AG04450 (cell line): ENCODE measurements at regions not wholly inside any gene's neighbourhood (a gene's known extent, or its start where the extent isn't known, plus 50 kb on each side); places are given as distances from the start of the nearest gene placed in this dataset.

Source experiments
- CTCF ChIA-PET: fragments of 300-600, 350-600 bp; formaldehyde crosslinking; extraction: SDS; loops from one replicate; lab custom pipeline; 2022; ENCODE audit warnings: antibody characterized with exemption, inconsistent platforms; lab: Charles Lee
- POLR2A ChIA-PET: fragments of 350-600 bp; formaldehyde crosslinking; extraction: SDS; loops from one replicate; lab custom pipeline; 2021; ENCODE audit warnings: antibody characterized with exemption, inconsistent platforms; lab: Yijun Ruan, JAX
- DNase-seq: peaks from one replicate; pipeline ENCODE4 v3.0.0-alpha.2; 2011; ENCODE audit warnings: low read depth, low spot score
- H3K27ac ChIP-seq: one replicate; pipeline ENCODE4 v1.5.1; 2012; ENCODE audit warnings: low read depth, low read length, control low read depth
- H3K27me3 ChIP-seq: one replicate; pipeline ENCODE4 v1.6.0; 2012; ENCODE audit warnings: low read length; ENCODE audit not compliant: control insufficient read depth, insufficient read depth
- H3K4me3 ChIP-seq: 2 replicates; pipeline ENCODE4 v1.5.1; 2011; ENCODE audit warnings: mild to moderate bottlenecking, low read depth, low read length, control low read depth
- H3K9me3 ChIP-seq: 2 replicates; pipeline ENCODE4 v1.5.1; 2012; ENCODE audit warnings: low read length; ENCODE audit not compliant: control insufficient read depth, insufficient read depth
- TF ChIP-seq, protein P1 (sequence below): IDR thresholded peaks from 2 replicates; pipeline ENCODE4 v1.5.1; 2011; ENCODE audit warnings: low read depth, low read length, control low read depth, inconsistent platforms

DNA sequence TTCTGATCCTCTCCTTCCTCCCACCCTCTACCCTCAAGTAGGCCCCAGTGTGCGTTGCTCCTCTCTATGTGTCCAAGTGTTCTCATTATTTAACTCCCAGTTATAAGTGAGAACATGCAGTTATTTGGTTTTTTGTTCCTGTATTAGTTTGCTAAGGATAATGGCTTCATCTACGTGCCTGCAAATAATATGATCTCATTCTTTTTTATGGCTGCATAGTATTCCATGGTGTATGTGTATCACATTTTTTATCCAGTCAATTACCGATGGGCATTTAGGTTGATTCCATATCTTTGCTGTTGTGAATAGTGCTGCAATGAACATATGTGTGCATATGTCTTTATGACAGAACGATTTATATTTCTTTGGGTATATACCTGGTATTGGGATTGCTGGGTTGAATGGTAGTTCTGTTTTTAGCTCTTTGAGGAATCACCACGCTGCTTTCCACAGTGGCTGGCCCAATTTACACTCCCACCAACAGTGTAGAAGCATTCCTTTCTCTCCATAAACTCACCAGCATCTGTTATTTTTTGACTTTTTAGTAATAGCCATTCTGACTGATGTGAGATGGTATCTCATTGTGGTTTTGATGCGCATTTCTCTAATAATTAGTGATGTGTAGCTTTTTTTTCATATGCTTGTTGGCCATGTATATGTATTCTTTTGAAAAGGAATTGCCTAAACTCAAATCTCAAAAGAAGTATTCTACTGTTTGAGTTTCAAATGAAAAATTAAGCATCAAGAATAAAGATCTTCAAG lies 116.9 kb downstream of the ETS2 start:
- Histone ChIP-seq H3K27ac (no peak overlapping the region), H3K27me3 (no peaks in the 10 kb centered on the region), H3K9me3 (peaks cover 7% of the 10 kb centered on the region; the same call in 1 of the 2 replicates), H3K4me3 (no peak overlapping the region)
- TF ChIP-seq, protein P1, sequence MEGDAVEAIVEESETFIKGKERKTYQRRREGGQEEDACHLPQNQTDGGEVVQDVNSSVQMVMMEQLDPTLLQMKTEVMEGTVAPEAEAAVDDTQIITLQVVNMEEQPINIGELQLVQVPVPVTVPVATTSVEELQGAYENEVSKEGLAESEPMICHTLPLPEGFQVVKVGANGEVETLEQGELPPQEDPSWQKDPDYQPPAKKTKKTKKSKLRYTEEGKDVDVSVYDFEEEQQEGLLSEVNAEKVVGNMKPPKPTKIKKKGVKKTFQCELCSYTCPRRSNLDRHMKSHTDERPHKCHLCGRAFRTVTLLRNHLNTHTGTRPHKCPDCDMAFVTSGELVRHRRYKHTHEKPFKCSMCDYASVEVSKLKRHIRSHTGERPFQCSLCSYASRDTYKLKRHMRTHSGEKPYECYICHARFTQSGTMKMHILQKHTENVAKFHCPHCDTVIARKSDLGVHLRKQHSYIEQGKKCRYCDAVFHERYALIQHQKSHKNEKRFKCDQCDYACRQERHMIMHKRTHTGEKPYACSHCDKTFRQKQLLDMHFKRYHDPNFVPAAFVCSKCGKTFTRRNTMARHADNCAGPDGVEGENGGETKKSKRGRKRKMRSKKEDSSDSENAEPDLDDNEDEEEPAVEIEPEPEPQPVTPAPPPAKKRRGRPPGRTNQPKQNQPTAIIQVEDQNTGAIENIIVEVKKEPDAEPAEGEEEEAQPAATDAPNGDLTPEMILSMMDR, result no peak
- ChIA-PET CTCF (no interaction called here), POLR2A (no interaction called here)
- DNase-seq, result no peak

DNA sequence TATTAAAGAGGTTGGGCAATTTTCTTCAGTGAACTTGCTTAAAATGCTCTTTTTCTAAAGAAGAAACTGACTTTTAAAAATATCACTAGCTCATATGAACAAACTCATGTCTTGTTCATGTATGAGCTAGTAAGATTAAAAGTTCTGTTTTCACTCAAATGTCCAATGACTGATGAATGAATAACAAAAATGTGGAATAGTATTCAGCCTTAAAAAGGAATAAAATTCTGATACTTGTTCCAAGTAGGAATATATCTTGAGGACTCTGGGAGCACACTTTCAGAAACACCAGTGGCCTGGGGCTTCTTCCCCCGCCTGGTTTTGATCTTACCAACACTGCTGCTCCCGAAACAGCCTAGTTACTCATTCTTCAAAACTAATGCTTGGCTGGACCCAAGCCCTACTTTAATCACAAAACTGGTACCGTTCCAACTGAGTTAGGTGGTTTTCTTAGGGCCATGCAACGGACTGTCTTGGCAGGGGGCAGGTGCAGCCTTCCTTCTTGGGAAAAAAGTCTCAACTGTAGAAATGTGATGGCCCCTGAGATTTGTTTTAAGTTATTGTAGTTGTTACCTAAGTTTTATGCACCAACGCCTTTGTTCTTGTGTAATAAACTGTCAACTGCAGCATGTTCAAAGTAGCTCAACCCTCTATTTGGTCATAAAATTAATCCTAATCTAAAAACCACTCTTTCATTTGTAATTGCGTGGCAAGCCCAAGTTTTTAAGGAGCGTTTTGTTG lies 116.0 kb downstream of the ETS2 start:
- H3K4me3 ChIP-seq, result no peak overlapping the region
- ChIA-PET CTCF (interaction anchor here (0.6 to 1.3 kb wide), 2 partner anchors 216 to 1767 kb away, joined by 3 to 4 read pairs; no protein-coding TSS in a partner anchor), POLR2A (no interaction called here)
- no peak for DNase-seq
- TF ChIP-seq, protein P1, result no peak
- H3K27me3 ChIP-seq, result peaks cover 2% of the 10 kb centered on the region
- H3K9me3 ChIP-seq, result peaks cover 1% of the 10 kb centered on the region; the same call in 1 of the 2 replicates
- H3K27ac ChIP-seq, result no peak overlapping the region

DNA sequence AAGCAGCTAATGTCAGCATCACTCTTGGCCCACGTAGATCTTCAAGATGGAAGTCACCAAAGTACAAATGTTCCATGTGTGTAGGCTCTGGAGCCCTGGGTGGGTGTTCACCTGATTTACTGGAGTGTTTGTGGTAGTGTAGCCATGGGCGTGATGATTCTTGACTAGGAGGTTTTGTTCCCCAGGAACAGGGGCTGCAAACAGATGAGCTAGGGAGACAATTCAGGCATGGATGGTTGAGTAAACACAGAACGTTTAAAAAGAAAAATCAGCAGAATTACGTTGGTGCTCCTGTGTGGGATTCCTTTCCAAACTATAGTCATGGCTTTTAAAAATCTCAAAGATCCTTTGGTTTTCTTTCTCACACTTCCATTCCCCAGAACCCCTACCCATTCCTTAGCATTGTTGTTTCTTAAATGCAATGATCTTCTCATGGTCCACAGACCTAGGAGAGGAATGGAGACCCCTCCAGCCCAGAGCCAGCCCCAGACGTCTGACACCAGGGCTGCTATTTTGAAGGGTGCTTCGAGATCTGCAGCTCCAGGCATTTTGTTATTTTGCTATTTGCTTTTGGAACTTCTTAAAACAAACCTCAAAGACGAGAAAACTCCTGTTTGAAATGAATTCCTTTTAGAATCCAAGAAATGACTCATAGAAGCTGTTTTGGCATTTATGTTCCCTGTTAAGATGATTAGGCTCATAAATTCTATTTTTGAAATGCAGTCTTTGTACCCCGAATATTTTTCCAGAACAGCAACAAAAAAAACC lies 115.1 kb downstream of the ETS2 start:
- Histone ChIP-seq H3K27me3 (peaks cover 6% of the 10 kb centered on the region), H3K27ac (peak overlapping the region; percentile 68), H3K9me3 (no peaks in the 10 kb centered on the region), H3K4me3 (no peak overlapping the region; the same call in 1 of the 2 replicates)
- peak; percentile 34 for DNase-seq
- ChIA-PET CTCF (interaction anchor here (0.6 to 1.3 kb wide), 3 partner anchors 33 to 1766 kb away, joined by 3 to 6 read pairs (median 4); no protein-coding TSS in a partner anchor), POLR2A (interaction anchor here (0.6 to 1.0 kb wide), 4 partner anchors 64 to 467 kb away, joined by 3 to 8 read pairs (median 5); no protein-coding TSS in a partner anchor)
- TF ChIP-seq, protein P1, result no peak

DNA sequence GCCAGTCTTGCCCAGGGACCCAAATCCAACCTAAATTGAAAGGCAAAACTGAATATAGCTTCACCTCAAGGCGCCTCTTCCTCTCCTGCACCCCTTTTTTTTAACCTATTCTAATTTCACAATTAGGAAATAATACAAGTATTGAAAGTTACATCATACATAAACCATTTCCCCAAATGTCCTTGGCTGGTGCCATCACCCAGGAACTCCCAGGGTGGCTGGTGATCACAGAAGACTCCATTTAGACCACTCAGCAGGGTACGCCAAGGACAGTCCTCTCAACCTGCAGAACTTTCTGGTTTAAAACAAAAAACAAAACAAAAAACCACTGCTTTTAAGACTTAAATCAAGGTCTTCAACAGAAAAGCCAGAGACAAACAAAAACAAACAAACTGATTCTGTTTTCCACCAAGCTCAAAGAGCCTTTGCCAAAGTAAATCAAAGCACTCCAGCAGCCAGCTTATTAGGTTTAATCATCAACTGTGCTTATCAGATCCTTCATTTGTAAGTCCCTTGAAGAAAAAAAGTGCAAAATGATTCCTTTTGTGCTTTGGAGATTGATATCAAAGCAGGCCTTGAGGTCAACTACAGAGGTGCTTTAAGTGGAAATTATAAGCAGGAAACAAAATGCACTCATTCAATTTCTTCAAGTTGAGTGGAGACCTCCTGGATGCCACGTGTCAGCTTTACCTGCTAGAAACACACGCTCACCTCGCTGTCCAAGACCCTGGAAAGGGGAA lies 113.0 kb downstream of the ETS2 start:
- no peak for DNase-seq
- CTCF ChIA-PET, result no interaction called here

More for the DNA sequence above, 113.0 kb downstream of the ETS2 start:
- no peaks in the 10 kb centered on the region for H3K9me3 ChIP-seq
- POLR2A ChIA-PET, result no interaction called here
- TF ChIP-seq, protein P1, result no peak
- peaks cover 6% of the 10 kb centered on the region for H3K27me3 ChIP-seq
- H3K4me3 ChIP-seq, result no peak overlapping the region
- H3K27ac ChIP-seq, result no peak overlapping the region
